ENCODE measurements at regions not wholly inside any gene's neighbourhood (a gene's known extent, or its start where the extent isn't known, plus 50 kb on each side); places are given as distances from the start of the nearest gene placed in this dataset.

DNA sequence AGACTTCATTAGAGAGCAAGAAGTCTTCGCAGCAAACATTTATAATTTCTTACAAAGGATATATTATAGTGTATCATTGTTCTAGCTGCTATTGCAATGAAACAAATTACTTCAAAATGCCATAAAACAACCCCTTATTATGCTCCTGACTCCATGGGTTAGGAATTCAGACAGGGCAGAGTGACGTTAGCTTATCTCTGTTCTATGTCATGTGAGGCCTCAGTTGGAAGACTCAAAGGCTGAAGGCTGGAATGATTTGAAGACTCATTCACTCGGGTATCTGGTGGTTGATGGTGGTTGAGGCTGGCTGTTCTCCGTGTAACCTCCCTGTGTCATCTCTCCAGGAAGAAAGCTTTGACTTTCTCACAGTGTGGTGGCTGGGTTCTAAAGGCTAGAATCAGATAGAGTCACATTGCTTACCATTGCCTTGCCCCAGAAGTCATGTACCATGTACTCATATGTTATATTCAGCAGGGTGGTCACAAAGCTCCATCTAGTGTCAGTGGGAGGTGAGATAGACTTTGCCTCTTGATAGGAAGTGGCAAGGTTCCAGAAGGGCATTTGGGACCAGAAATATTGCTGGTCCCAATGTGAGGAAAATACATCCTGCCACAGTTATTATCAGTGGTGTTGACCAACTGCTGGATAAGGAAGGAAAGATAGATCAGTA is 226.9 kb downstream of the TMEM38B start:
- Histone ChIP-seq H3K27me3 (no peaks in the 10 kb centered on the region), H3K27ac (no peak overlapping the region), H3K9me3 (no peaks in the 10 kb centered on the region), H3K4me1 (no peaks in the 10 kb centered on the region), H3K4me3 (no peak overlapping the region), H3K36me3 (no peaks in the 10 kb centered on the region)
- no peak for DNase-seq (ENCODE audit: low spot score in 2 of 2)
- 17 to 42% methylated on average over 4 of the region's 4 CpGs for WGBS, 2 donors
- TF ChIP-seq POLR2A (IDR thresholded peaks at IDR 0.05) (no peak), EP300 (IDR thresholded peaks at IDR 0.05) (no peak)
- TF ChIP-seq, protein P1, sequence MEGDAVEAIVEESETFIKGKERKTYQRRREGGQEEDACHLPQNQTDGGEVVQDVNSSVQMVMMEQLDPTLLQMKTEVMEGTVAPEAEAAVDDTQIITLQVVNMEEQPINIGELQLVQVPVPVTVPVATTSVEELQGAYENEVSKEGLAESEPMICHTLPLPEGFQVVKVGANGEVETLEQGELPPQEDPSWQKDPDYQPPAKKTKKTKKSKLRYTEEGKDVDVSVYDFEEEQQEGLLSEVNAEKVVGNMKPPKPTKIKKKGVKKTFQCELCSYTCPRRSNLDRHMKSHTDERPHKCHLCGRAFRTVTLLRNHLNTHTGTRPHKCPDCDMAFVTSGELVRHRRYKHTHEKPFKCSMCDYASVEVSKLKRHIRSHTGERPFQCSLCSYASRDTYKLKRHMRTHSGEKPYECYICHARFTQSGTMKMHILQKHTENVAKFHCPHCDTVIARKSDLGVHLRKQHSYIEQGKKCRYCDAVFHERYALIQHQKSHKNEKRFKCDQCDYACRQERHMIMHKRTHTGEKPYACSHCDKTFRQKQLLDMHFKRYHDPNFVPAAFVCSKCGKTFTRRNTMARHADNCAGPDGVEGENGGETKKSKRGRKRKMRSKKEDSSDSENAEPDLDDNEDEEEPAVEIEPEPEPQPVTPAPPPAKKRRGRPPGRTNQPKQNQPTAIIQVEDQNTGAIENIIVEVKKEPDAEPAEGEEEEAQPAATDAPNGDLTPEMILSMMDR (IDR thresholded peaks at IDR 0.05): no peak

DNA sequence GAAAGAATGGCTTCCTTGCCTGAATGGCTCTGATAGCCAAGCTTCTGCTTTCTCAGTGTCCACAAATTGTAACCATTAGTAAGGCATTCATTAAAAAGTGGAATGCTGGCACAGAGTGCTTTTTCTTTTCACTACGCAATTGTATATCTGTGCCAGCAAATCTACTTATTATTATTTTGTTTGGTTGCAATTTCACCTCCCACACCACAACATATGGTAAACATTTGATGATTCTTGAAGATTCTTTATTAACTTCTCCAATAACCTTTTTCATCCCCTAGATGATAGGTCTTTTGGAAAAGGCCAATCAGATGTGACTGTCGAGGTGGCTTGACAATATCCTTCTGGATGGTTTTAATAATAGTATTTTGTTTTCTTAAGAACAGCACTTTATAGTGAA is 234.1 kb downstream of the TMEM38B start:
- H3K27me3 ChIP-seq: no peaks in the 10 kb centered on the region
- H3K4me1 ChIP-seq: peaks cover 0 to 6% (median 0%) of the 10 kb centered on the region in 4 donors
- H3K9me3 ChIP-seq: peaks cover 0 to 4% (median 0%) of the 10 kb centered on the region in 4 donors
- WGBS, 2 donors: 45 to 53% methylated on average over 2 of the region's 2 CpGs
- TF ChIP-seq, protein P1 (IDR thresholded peaks at IDR 0.05): no peak
- no peak for TF ChIP-seq POLR2A (IDR thresholded peaks at IDR 0.05)
- no peak for TF ChIP-seq EP300 (IDR thresholded peaks at IDR 0.05)
- no peaks in the 10 kb centered on the region for H3K36me3 ChIP-seq
- H3K27ac ChIP-seq: no peak overlapping the region
- no peak for DNase-seq (ENCODE audit: low spot score in 2 of 2)
- no peak overlapping the region for H3K4me3 ChIP-seq

DNA sequence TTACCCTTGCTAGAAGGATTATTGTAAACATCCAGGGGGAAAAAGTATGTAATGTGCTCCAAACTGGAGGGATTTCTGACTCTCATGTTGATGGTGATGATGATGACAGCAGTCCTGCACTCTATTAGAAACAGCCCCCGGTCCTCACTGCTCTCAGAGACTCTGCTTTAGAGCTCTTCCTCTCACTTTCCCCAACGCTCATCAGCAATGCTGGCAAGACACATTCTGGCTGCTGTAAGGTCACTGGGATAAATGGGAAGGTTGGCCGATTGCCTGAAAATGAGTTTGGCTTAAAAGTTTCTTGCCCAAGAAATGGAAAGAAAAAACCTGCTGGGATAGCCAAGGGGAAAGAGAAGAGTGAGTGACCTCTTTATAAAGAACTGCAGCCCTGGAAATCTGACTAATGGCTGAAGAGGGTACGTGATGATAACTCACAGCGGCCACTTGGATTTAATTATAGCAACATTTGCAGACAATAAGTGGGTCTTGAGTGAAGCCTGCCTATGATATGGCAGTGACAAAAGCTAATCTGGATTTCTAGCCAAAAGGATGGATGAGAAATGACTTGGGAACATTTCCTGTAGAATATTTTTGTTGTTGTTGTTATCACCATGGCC is 235.8 kb downstream of the TMEM38B start:
- Histone ChIP-seq H3K4me3 (no peak overlapping the region), H3K27me3 (no peaks in the 10 kb centered on the region), H3K4me1 (peaks cover 0 to 6% (median 0%) of the 10 kb centered on the region in 4 donors), H3K27ac (no peak overlapping the region), H3K9me3 (peaks cover 0 to 11% (median 0%) of the 10 kb centered on the region in 4 donors), H3K36me3 (no peaks in the 10 kb centered on the region)
- 27 to 31% methylated on average over 5 of the region's 5 CpGs for WGBS, 2 donors
- TF ChIP-seq POLR2A (IDR thresholded peaks at IDR 0.05) (no peak), EP300 (IDR thresholded peaks at IDR 0.05) (no peak)
- TF ChIP-seq, protein P1 (IDR thresholded peaks at IDR 0.05): no peak
- DNase-seq (ENCODE audit: low spot score in 2 of 2): peak in 1 of 2 donors; percentile 12

DNA sequence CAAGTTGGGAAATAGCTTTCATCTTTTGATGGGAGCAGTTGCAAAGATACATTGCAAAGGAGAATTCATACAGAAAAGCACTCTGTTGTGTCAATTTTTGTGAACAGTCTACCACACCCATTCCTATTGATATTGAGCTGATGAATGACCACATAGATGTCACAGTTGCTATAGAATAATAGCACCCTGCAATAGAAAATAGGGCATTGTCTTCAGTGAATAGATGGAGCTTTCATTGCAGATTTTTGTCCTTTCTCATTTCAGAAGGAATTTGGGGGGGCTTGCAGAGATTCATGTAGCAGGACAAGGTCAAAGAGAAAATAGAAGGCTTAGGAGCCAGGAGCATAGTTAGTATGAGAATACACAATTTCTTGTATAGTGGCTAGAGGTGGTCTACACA is 237.9 kb downstream of the TMEM38B start:
- no peaks in the 10 kb centered on the region for H3K36me3 ChIP-seq
- TF ChIP-seq EP300 (IDR thresholded peaks at IDR 0.05) (no peak), POLR2A (IDR thresholded peaks at IDR 0.05) (no peak)
- TF ChIP-seq, protein P1 (IDR thresholded peaks at IDR 0.05): no peak

GRCh38 chr9:105950448-105950847 is 256.1 kb downstream of the TMEM38B start:
- TF ChIP-seq, protein P1 (IDR thresholded peaks at IDR 0.05): no peak
- TF ChIP-seq EP300 (IDR thresholded peaks at IDR 0.05) (no peak), POLR2A (IDR thresholded peaks at IDR 0.05) (no peak)
- Histone ChIP-seq H3K27ac (no peak overlapping the region), H3K9me3 (peaks cover 0 to 43% (median 6%) of the 10 kb centered on the region in 4 donors), H3K36me3 (no peaks in the 10 kb centered on the region), H3K4me3 (no peak overlapping the region), H3K27me3 (no peaks in the 10 kb centered on the region), H3K4me1 (no peaks in the 10 kb centered on the region)
- no peak for DNase-seq (ENCODE audit: low spot score in 2 of 2)
- WGBS, 2 donors: 88 to 94% methylated on average over 2 of the region's 2 CpGs

More for the DNA sequence above, 237.9 kb downstream of the TMEM38B start:
- no peak for DNase-seq (ENCODE audit: low spot score in 2 of 2)
- H3K9me3 ChIP-seq: peaks cover 0 to 12% (median 0%) of the 10 kb centered on the region in 4 donors
- no peak overlapping the region for H3K4me3 ChIP-seq
- H3K27ac ChIP-seq: no peak overlapping the region
- H3K4me1 ChIP-seq: peaks cover 0 to 6% (median 0%) of the 10 kb centered on the region in 4 donors
- no peaks in the 10 kb centered on the region for H3K27me3 ChIP-seq
